Motor neuron (in vitro differentiated cells): ENCODE measurements at regions not wholly inside any gene's neighbourhood (a gene's known extent, or its start where the extent isn't known, plus 50 kb on each side); places are given as distances from the start of the nearest gene placed in this dataset.

Experiments
- ATAC-seq, 8 experiments: fragments of 200-7000 bp; cut with Tn5 transposase; replicated peaks in 6 of 8; 2 replicates each; pipeline ENCODE4 v1.8.0; 2021; ENCODE audit warnings: mild to moderate bottlenecking in 8 of 8, moderate library complexity in 8 of 8
- H3K27ac ChIP-seq, 2 donors: fragments of 250-450 bp; sonication (Bioruptor Pico); 2 replicates each; pipeline ENCODE4 v1.9.0; 2021; ENCODE audit warnings: antibody characterized with exemption in 2 of 2, mild to moderate bottlenecking in 2 of 2, moderate library complexity in 1 of 2
- H3K4me1 ChIP-seq, 2 donors: fragments of 250-450 bp; sonication (Bioruptor Pico); replicated peaks in 1 of 2; 2 replicates each; pipeline ENCODE4 v1.6.1; 2021; ENCODE audit warnings: antibody characterized with exemption in 2 of 2, mild to moderate bottlenecking in 2 of 2, moderate library complexity in 1 of 2
- H3K4me3 ChIP-seq, 5 donors: fragments of 250-450 bp; sonication (Bioruptor Pico); 2 replicates each; pipeline ENCODE4 v1.9.0; 2021; ENCODE audit warnings: antibody characterized with exemption in 5 of 5, mild to moderate bottlenecking in 5 of 5, moderate library complexity in 4 of 5
- WGBS, 10 experiments: fragments of 450-650 bp; shearing (Covaris generic); methylation state at CpG; one replicate each; pipeline ENCODE4 v1.0.0; 2022; 5-methylcytosine and 5-hydroxymethylcytosine counted together
- in situ Hi-C, 9 experiments: fragments of 400-800 bp; cut with MboI; loops; one replicate each; pipeline ENCODE4 v1.15.0; 2021; ENCODE audit warnings: low sequenced_read_pairs in 9 of 9, low pct_unique_long_range_greater_than_20kb in 2 of 9; ENCODE audit not compliant: unreplicated experiment in 9 of 9

GRCh38 chr11:97854877-97855276 lies 1165.9 kb upstream of the CNTN5 start:
- no peak overlapping the region for H3K4me3 ChIP-seq
- no peak for ATAC-seq
- 0 to 100% (median 80%) methylated on average over 1 to 13 of the region's 14 CpGs; no CpG with 5 or more reads in 1 of the 10 experiments for WGBS, 10 experiments

DNA sequence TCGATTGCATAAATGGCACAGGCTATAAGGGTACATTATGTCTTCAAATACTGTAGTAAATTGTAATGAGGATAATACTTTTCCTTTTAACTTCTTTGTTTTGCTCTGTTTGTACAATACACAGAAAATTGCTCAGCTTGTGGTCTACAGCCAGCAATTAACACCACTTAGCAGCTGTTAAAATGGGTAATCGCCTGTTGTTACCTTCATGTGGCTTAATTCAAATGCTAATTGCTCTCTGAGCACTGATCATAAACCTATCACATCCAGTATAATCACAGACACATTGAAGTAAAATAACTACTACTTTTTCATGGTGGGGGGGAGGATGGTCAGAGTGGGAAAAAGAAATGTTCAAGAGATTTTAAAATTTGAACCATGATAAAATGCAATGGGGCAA lies 1164.1 kb upstream of the CNTN5 start:
- no peak overlapping the region for H3K27ac ChIP-seq
- WGBS, 10 experiments, result 0 to 40% (median 8%) methylated on average over 1 to 2 of the region's 2 CpGs; no CpG with 5 or more reads in 2 of the 10 experiments
- in situ Hi-C loops, result no loop called here
- ATAC-seq, result no peak
- H3K4me3 ChIP-seq, result no peak overlapping the region
- no peaks in the 10 kb centered on the region for H3K4me1 ChIP-seq

More at GRCh38 chr11:97854877-97855276, 1165.9 kb upstream of the CNTN5 start:
- Histone ChIP-seq H3K4me1 (no peaks in the 10 kb centered on the region), H3K27ac (no peak overlapping the region)
- in situ Hi-C loops, result no loop called here

GRCh38 chr11:97860237-97860636 lies 1160.5 kb upstream of the CNTN5 start:
- no peak for ATAC-seq
- in situ Hi-C loops, result no loop called here
- H3K27ac ChIP-seq, result no peak overlapping the region
- H3K4me1 ChIP-seq, result no peaks in the 10 kb centered on the region
- 0 to 83% (median 44%) methylated on average over 1 of the region's 1 CpG; no CpG with 5 or more reads in 2 of the 10 experiments for WGBS, 10 experiments
- H3K4me3 ChIP-seq, result no peak overlapping the region

DNA sequence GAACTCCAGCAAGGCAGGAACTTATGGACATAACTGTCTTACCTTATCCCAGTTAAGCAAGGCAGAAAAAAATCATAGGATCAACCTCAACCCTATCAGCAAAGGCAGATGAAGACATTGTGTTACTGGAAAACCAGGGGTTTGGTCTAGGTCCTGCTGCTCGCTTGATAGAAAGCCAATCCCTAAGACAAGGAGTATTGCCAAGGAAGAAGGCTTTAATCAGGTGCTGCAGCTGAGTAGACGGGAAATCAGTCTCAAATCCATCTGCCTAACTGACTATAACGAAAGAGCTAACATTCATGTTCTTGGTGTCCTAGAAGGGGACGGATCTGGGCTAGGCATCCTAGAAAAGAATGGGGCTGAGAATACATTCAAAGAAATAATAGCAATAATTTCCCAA lies 1158.7 kb upstream of the CNTN5 start:
- H3K4me3 ChIP-seq, result no peak overlapping the region
- 0 to 100% (median 59%) methylated on average over 2 to 4 of the region's 4 CpGs for WGBS, 10 experiments
- H3K4me1 ChIP-seq, result no peaks in the 10 kb centered on the region
- no peak for ATAC-seq
- in situ Hi-C loops, result no loop called here
- no peak overlapping the region for H3K27ac ChIP-seq

DNA sequence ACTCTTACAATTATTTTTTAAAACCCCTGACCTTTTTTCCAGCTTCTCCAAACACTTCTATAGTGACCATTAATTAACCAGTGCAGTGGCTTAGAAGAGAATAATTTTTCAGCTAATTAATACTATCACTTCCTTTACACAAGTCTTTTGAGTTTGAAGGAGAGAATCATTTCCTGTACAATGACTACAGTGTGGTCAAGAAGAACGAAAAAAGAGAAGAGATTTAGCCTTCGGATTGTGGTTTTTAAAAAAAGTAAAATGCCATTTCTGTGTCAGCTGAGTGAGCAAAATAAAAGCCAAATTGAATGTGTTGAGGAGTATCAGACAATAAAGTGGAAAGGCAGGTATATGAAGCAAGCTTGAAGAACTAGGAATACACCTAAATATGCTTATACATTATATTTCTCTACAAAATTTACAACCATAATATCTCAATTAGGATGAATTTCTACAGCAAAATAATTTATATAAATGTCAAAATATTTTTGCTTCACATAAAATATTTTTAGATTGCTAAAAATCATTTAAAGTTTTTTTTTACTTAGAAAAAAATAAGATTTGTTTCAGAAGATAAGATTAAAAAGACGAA lies 1155.2 kb upstream of the CNTN5 start:
- ATAC-seq, result no peak
- in situ Hi-C loops, result no loop called here
- H3K4me3 ChIP-seq, result no peak overlapping the region
- 2 to 100% (median 70%) methylated on average over 1 to 3 of the region's 3 CpGs for WGBS, 10 experiments
- H3K27ac ChIP-seq, result no peak overlapping the region
- no peaks in the 10 kb centered on the region for H3K4me1 ChIP-seq

DNA sequence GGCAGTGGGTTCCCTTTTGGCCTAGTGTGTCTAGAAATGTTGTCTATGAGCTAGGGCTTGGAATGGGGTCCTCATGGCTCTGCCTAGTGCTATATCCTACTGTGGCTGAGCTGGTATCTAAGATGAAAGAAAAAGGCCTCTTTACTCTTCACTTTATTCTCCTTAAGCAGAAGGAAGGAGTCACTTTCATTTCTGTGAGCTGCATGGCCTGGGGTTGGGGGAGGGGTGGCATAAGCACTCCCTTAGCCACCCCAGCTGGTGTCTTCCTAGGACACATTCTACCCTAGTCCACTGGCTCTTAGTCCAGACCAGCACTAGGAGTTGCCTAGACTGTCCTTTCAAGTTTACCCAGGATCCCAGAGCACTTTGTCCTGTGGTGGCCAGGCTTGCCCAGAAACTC lies 1148.9 kb upstream of the CNTN5 start:
- ATAC-seq, result no peak
- in situ Hi-C loops, result no loop called here
- Histone ChIP-seq H3K4me1 (peaks cover 0 to 7% of the 10 kb centered on the region in 2 donors), H3K27ac (no peak overlapping the region), H3K4me3 (no peak overlapping the region)

DNA sequence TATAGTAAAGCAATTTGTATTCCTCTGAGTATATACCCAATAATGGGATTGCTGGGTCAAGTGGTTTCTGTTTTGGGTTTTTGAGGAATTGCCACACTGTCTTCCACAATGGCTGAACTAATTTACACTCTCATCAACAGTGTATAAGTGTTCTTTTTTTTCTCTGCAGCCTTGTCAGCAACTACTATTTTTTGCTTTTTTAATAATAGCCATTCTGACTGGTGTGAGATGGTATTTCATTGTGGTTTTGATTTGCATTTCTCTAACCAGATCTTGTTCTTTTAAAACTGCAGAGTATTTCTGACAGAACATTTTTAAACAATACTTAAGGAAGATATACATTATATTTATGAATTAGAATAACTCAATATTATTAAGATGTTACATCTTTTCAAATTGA lies 1140.5 kb upstream of the CNTN5 start:
- Histone ChIP-seq H3K4me1 (no peaks in the 10 kb centered on the region), H3K4me3 (no peak overlapping the region), H3K27ac (no peak overlapping the region)
- ATAC-seq, result no peak
- in situ Hi-C loops, result no loop called here

DNA sequence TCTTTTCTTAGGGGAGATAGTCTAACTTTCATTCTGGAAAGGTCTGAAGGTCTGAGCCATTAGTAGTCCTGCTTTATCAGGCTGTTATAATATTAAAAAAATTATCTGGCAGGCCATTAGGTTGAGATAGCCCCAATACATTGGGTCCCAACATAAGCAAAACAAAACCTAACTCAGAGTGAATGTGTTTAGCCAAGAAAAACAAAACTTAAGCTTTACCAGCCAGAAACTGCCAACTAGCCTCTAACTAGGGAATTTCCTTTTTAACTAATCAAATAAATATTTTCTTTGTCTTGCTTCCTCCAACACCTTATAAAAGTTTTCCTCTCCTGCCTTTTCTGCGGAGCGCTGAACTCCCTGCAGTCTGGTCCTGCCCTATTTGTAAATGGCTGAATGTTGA lies 1137.7 kb upstream of the CNTN5 start:
- whole genome bisulfite sequencing, 10 experiments, result 0 to 100% (median 95%) methylated on average over 1 to 2 of the region's 2 CpGs; no CpG with 5 or more reads in 2 of the 10 experiments
- in situ Hi-C loops, result no loop called here
- ATAC-seq, result no peak
- Histone ChIP-seq H3K4me1 (no peaks in the 10 kb centered on the region), H3K27ac (no peak overlapping the region), H3K4me3 (no peak overlapping the region)

GRCh38 chr11:97888641-97889040 lies 1132.1 kb upstream of the CNTN5 start:
- no peak for ATAC-seq
- in situ Hi-C loops, result no loop called here
- H3K27ac ChIP-seq, result no peak overlapping the region
- 50 to 100% (median 80%) methylated on average over 1 to 2 of the region's 2 CpGs; no CpG with 5 or more reads in 1 of the 10 experiments for WGBS, 10 experiments
- H3K4me3 ChIP-seq, result no peak overlapping the region
- no peaks in the 10 kb centered on the region for H3K4me1 ChIP-seq

DNA sequence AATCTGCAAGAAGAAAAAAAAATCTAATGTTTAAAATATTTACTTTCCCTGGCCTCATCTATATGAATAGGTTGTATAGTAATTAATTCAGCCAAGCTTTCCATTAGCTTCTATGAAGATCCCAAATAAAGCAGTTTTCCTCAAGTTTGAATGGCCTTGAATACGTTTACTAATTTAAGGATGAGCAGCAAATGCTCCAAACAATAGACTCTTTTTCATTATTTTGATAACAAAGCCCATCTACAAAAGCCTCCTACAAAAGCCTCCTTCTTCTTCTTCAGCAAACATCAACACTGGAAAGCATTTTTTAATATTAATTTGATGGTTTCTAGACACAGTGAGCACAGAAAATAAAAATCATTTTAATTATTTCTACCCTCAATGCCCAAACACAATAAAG lies 1130.3 kb upstream of the CNTN5 start:
- Histone ChIP-seq H3K4me1 (no peaks in the 10 kb centered on the region), H3K4me3 (no peak overlapping the region), H3K27ac (no peak overlapping the region)
- ATAC-seq, result no peak
- 8 to 100% (median 85%) methylated on average over 1 of the region's 1 CpG; no CpG with 5 or more reads in 3 of the 10 experiments for WGBS, 10 experiments
- in situ Hi-C loops, result no loop called here

- no peak overlapping the region for H3K27ac ChIP-seq
- H3K4me1 ChIP-seq, result no peaks in the 10 kb centered on the region
- H3K4me3 ChIP-seq, result no peak overlapping the region
- WGBS, 10 experiments, result 0 to 96% (median 83%) methylated on average over 1 to 2 of the region's 2 CpGs; no CpG with 5 or more reads in 1 of the 10 experiments
- no peak for ATAC-seq
- in situ Hi-C loops, result no loop called here
These were observed 1127.1 kb upstream of the CNTN5 start for GRCh38 chr11:97893612-97894011.

GRCh38 chr11:97894978-97895377 lies 1125.8 kb upstream of the CNTN5 start:
- Histone ChIP-seq H3K4me1 (no peaks in the 10 kb centered on the region), H3K4me3 (no peak overlapping the region), H3K27ac (no peak overlapping the region)
- 0 to 100% (median 42%) methylated on average over 1 to 2 of the region's 2 CpGs; no CpG with 5 or more reads in 3 of the 10 experiments for WGBS, 10 experiments
- ATAC-seq, result no peak
- in situ Hi-C loops, result no loop called here

- 11 to 94% (median 78%) methylated on average over 1 to 3 of the region's 3 CpGs for WGBS, 10 experiments
- no peak for ATAC-seq
- Histone ChIP-seq H3K4me1 (no peaks in the 10 kb centered on the region), H3K4me3 (no peak overlapping the region), H3K27ac (no peak overlapping the region)
- in situ Hi-C loops, result no loop called here
These were observed 1125.2 kb upstream of the CNTN5 start for GRCh38 chr11:97895572-97895971.

DNA sequence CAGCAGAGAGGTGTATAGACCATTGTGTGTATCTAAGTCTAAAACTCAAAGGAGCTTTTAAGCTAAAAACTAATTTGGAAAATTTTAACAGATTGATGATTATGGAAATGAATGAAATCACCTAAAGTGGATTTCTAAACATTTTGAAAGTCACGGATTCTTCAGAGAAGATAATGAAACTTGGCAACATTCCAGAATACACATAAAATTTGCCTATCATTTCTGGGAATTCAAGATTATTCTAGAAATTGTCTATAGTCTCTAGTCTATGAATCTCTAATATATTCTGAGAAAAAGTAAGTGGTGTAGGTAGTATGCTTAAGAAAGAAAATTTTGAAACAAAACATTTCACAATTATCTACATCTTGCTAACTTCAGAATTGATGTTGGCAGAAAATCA lies 1117.9 kb upstream of the CNTN5 start:
- no peak overlapping the region for H3K4me3 ChIP-seq
- H3K27ac ChIP-seq, result no peak overlapping the region
- in situ Hi-C loops, result no loop called here
- ATAC-seq, result no peak
- H3K4me1 ChIP-seq, result no peaks in the 10 kb centered on the region
- 10 to 100% (median 92%) methylated on average over 1 of the region's 1 CpG for WGBS, 10 experiments
